IMR-90 (cell line): ENCODE measurements at regions not wholly inside any gene's neighbourhood (a gene's known extent, or its start where the extent isn't known, plus 50 kb on each side); places are given as distances from the start of the nearest gene placed in this dataset.

Experiments used
- ATAC-seq: fragments of 200-7000 bp; cut with Tn5 transposase; 2 replicates; pipeline ENCODE4 v1.9.1; 2020; ENCODE audit warnings: low read depth, mild to moderate bottlenecking, moderate library complexity
- BruUV-seq: library from RNA; stranded (reverse); fragments of 400-500 nt; replicated peaks from 2 replicates; lab custom pipeline; 2021; lab: Mats Ljungman, UMichigan
- CTCF ChIA-PET: fragments of 300-600 bp; formaldehyde crosslinking; extraction: SDS; loops from one replicate; lab custom pipeline; 2021; ENCODE audit warnings: antibody characterized with exemption; lab: Yijun Ruan, JAX
- POLR2A ChIA-PET: fragments of 300-600 bp; sonication (Branson Sonifier 250); formaldehyde crosslinking; loops from one replicate; lab custom pipeline; 2022; ENCODE audit warnings: antibody characterized with exemption; ENCODE audit not compliant: unreplicated experiment; lab: Charles Lee
- DNase-seq: peaks from one replicate; pipeline ENCODE4 v3.0.0; 2013
- H2AFZ ChIP-seq: replicated peaks from 2 replicates; pipeline ENCODE3; 2013; ENCODE audit warnings: low read length, mild to moderate bottlenecking; ENCODE audit not compliant: poor library complexity
- H2AK5ac ChIP-seq: 2 replicates; pipeline ENCODE4 v1.6.1; 2013; ENCODE audit warnings: low read depth, low read length, inconsistent platforms
- H2AK9ac ChIP-seq: replicated peaks from 2 replicates; pipeline ENCODE3; 2013; ENCODE audit warnings: mild to moderate bottlenecking, low read depth, low read length, moderate library complexity; ENCODE audit not compliant: poor library complexity
- H2BK120ac ChIP-seq: 2 replicates; pipeline ENCODE4 v1.6.1; 2013; ENCODE audit warnings: low read depth, low read length, inconsistent platforms
- H2BK15ac ChIP-seq: 3 replicates; pipeline ENCODE4 v1.6.1; 2013; ENCODE audit warnings: low read depth, low read length, inconsistent platforms
- H2BK20ac ChIP-seq: 2 replicates; pipeline ENCODE4 v1.6.1; 2013; ENCODE audit warnings: low read depth, mild to moderate bottlenecking, inconsistent platforms, low read length, moderate library complexity
- H2BK5ac ChIP-seq: 2 replicates; pipeline ENCODE4 v1.6.1; 2013; ENCODE audit warnings: mild to moderate bottlenecking, low read depth, low read length, inconsistent platforms; ENCODE audit not compliant: poor library complexity, severe bottlenecking
- H3K14ac ChIP-seq: replicated peaks from 2 replicates; pipeline ENCODE4 v1.6.1; 2013; ENCODE audit warnings: low read depth, low read length, inconsistent platforms
- H3K18ac ChIP-seq: 2 replicates; pipeline ENCODE4 v1.6.1; 2013; ENCODE audit warnings: low read depth, low read length, control low read depth
- H3K23ac ChIP-seq: 2 replicates; pipeline ENCODE4 v1.6.1; 2013; ENCODE audit warnings: low read depth, low read length, inconsistent platforms
- H3K27ac ChIP-seq: 2 replicates; pipeline ENCODE4 v1.5.1; 2013; ENCODE audit warnings: mild to moderate bottlenecking, control low read depth, low read length; ENCODE audit not compliant: insufficient read depth
- H3K27me3 ChIP-seq: 2 replicates; pipeline ENCODE4 v1.6.1; 2013; ENCODE audit warnings: low read length; ENCODE audit not compliant: control insufficient read depth, insufficient read depth
- H3K36me3 ChIP-seq: 2 replicates; pipeline ENCODE4 v1.6.1; 2013; ENCODE audit warnings: low read length, mixed read lengths; ENCODE audit not compliant: control insufficient read depth, insufficient read depth
- H3K4ac ChIP-seq: 2 replicates; pipeline ENCODE4 v1.6.1; 2013; ENCODE audit warnings: low read depth, low read length, inconsistent platforms
- H3K4me1 ChIP-seq: 2 replicates; pipeline ENCODE4 v1.6.1; 2013; ENCODE audit warnings: low read length, mixed read lengths; ENCODE audit not compliant: control insufficient read depth, insufficient read depth
- H3K4me2 ChIP-seq: 2 replicates; pipeline ENCODE4 v1.6.1; 2013; ENCODE audit warnings: low read depth, mild to moderate bottlenecking, control low read depth, low read length, moderate library complexity
- H3K4me3 ChIP-seq: 2 replicates; pipeline ENCODE4 v1.5.1; 2013; ENCODE audit warnings: low read depth, mild to moderate bottlenecking, control low read depth, low read length, moderate library complexity; ENCODE audit not compliant: insufficient read depth
- H3K56ac ChIP-seq: 2 replicates; pipeline ENCODE4 v1.6.1; 2013; ENCODE audit warnings: low read length, inconsistent platforms; ENCODE audit not compliant: insufficient read depth; ENCODE audit errors: extremely low read depth
- H3K79me1 ChIP-seq, 2 experiments: 2 replicates each; pipeline ENCODE4 v1.6.1; 2013; ENCODE audit warnings: low read length in 2 of 2, inconsistent platforms in 1 of 2, low read depth in 1 of 2
- H3K9ac ChIP-seq: 2 replicates; pipeline ENCODE4 v1.6.1; 2013; ENCODE audit warnings: low read depth, low read length, control low read depth
- H3K9me1 ChIP-seq: 2 replicates; pipeline ENCODE4 v1.6.1; 2013; ENCODE audit warnings: low read length, inconsistent platforms; ENCODE audit not compliant: insufficient read depth
- H3K9me3 ChIP-seq: 2 replicates; pipeline ENCODE4 v1.6.1; 2013; ENCODE audit warnings: low read length; ENCODE audit not compliant: control insufficient read depth, insufficient read depth
- H4K20me1 ChIP-seq: 2 replicates; pipeline ENCODE4 v1.6.1; 2013; ENCODE audit warnings: low read length, inconsistent platforms; ENCODE audit not compliant: insufficient read depth
- H4K5ac ChIP-seq: 2 replicates; pipeline ENCODE4 v1.6.1; 2013; ENCODE audit warnings: mild to moderate bottlenecking, low read depth, low read length, control low read depth
- H4K8ac ChIP-seq, 2 experiments: 2 replicates each; pipeline ENCODE4 v1.6.1; 2013; ENCODE audit warnings: low read depth in 2 of 2, low read length in 2 of 2, control low read depth in 1 of 2, inconsistent platforms in 1 of 2
- H4K91ac ChIP-seq: 2 replicates; pipeline ENCODE4 v1.6.1; 2013; ENCODE audit warnings: low read depth, low read length, inconsistent platforms; ENCODE audit not compliant: insufficient read depth
- BHLHE40 ChIP-seq: fragments of 150-350 bp; IDR thresholded peaks from 2 replicates; pipeline ENCODE4 v1.6.1; 2016; ENCODE audit warnings: mild to moderate bottlenecking, low read depth, low read length
- CEBPB ChIP-seq: IDR thresholded peaks from 2 replicates; pipeline ENCODE4 v1.6.1; 2012; ENCODE audit warnings: low read depth, low read length, improper control_type of control experiment
- CHD1 ChIP-seq: IDR thresholded peaks from 2 replicates; pipeline ENCODE4 v1.6.1; 2012; ENCODE audit warnings: low read depth, low read length, improper control_type of control experiment
- CTCF ChIP-seq: conservative IDR thresholded peaks from 2 replicates; pipeline ENCODE4 v1.5.1; 2012; ENCODE audit warnings: mild to moderate bottlenecking, low read depth, low read length, improper control_type of control experiment
- FOS ChIP-seq: fragments of 150-350 bp; IDR thresholded peaks from 2 replicates; pipeline ENCODE4 v1.6.1; 2016; ENCODE audit warnings: low read depth, low read length
- MAFK ChIP-seq: IDR thresholded peaks from 2 replicates; pipeline ENCODE4 v1.6.1; 2012; ENCODE audit warnings: low read depth, low read length, improper control_type of control experiment
- MAZ ChIP-seq: IDR thresholded peaks from 2 replicates; pipeline ENCODE4 v1.6.1; 2012; ENCODE audit warnings: low read depth, mild to moderate bottlenecking, low read length, improper control_type of control experiment, moderate library complexity, borderline replicate concordance
- MXI1 ChIP-seq: IDR thresholded peaks from 2 replicates; pipeline ENCODE4 v1.6.1; 2012; ENCODE audit warnings: low read depth, mild to moderate bottlenecking, low read length, moderate library complexity, borderline replicate concordance
- NFE2L2 ChIP-seq: fragments of 150-350 bp; IDR thresholded peaks from 2 replicates; pipeline ENCODE4 v1.6.1; 2016; ENCODE audit warnings: low read depth, mild to moderate bottlenecking, low read length
- POLR2A ChIP-seq: IDR thresholded peaks from 2 replicates; pipeline ENCODE4 v1.6.1; 2012; ENCODE audit warnings: mild to moderate bottlenecking, low read depth, low read length
- RAD21 ChIP-seq: IDR thresholded peaks from 2 replicates; pipeline ENCODE4 v1.6.1; 2012; ENCODE audit warnings: low read length, improper control_type of control experiment
- RCOR1 ChIP-seq: IDR thresholded peaks from 2 replicates; pipeline ENCODE4 v1.6.1; 2012; ENCODE audit warnings: mild to moderate bottlenecking, low read length, improper control_type of control experiment; ENCODE audit not compliant: insufficient replicate concordance
- RFX5 ChIP-seq: IDR thresholded peaks from 2 replicates; pipeline ENCODE4 v1.8.0; 2012; ENCODE audit warnings: low read depth, mild to moderate bottlenecking, low read length, moderate library complexity
- SMC3 ChIP-seq: fragments of 150-350 bp; IDR thresholded peaks from 2 replicates; pipeline ENCODE4 v1.6.1; 2016; ENCODE audit warnings: low read depth, mild to moderate bottlenecking, antibody characterized with exemption, low read length, moderate library complexity
- USF2 ChIP-seq: fragments of 150-350 bp; IDR thresholded peaks from 2 replicates; pipeline ENCODE4 v1.6.1; 2017; ENCODE audit warnings: mild to moderate bottlenecking, antibody characterized with exemption, low read length, low read depth
- WGBS, 2 experiments: methylation state at CpG; one replicate each; pipeline versions ENCODE4 v1.1.5 to v1.1.7; 2013; ENCODE audit warnings: missing lambda C conversion rate in 2 of 2; ENCODE audit not compliant: insufficient read length in 1 of 2; ENCODE audit errors: extremely low coverage in 2 of 2; 5-methylcytosine and 5-hydroxymethylcytosine counted together
- dilution Hi-C: fragments of 300-500 bp; cut with HindIII; formaldehyde crosslinking; loops from one replicate; pipeline ENCODE4 v1.14.3; 2018; ENCODE audit warnings: low sequenced_read_pairs; ENCODE audit not compliant: unreplicated experiment
- in situ Hi-C: fragments of 300-500 bp; cut with MboI; formaldehyde crosslinking; loops from 3 replicates; pipeline ENCODE4 v1.14.3; 2019; ENCODE audit warnings: low sequenced_read_pairs, inconsistent platforms, mixed read lengths
- intact Hi-C: fragments of 100-400 bp; cut with micrococcal nuclease; formaldehyde crosslinking; loops from 2 replicates; pipeline ENCODE4 v1.10.0; 2022

- Histone ChIP-seq H2AFZ (no peak overlapping the region), H3K9me1 (no peaks in the 10 kb centered on the region), H3K14ac (no peak overlapping the region), H3K79me1 (no peaks in the 10 kb centered on the region), H3K4ac (no peak overlapping the region), H2BK5ac (no peak overlapping the region), H2AK9ac (no peak overlapping the region), H3K56ac (no peak overlapping the region), H4K20me1 (no peaks in the 10 kb centered on the region), H3K36me3 (no peaks in the 10 kb centered on the region), H3K23ac (no peak overlapping the region), H3K18ac (no peak overlapping the region), H4K91ac (no peak overlapping the region), H2BK120ac (no peak overlapping the region), H3K4me3 (no peak overlapping the region), H2AK5ac (no peak overlapping the region), H4K8ac (no peak overlapping the region), H2BK20ac (no peak overlapping the region), H3K4me2 (no peak overlapping the region), H2BK15ac (no peak overlapping the region), H3K27ac (no peak overlapping the region), H4K5ac (no peak overlapping the region), H3K9ac (no peak overlapping the region), H3K27me3 (no peaks in the 10 kb centered on the region; the same call in 1 of the 2 replicates), H3K4me1 (no peaks in the 10 kb centered on the region), H3K9me3 (no peaks in the 10 kb centered on the region)
- ATAC-seq (no peak), DNase-seq (no peak)
- TF ChIP-seq MXI1 (no peak), RAD21 (no peak), SMC3 (no peak), NFE2L2 (no peak), CEBPB (no peak), USF2 (no peak), CHD1 (no peak), CTCF (no peak), RCOR1 (no peak), MAFK (no peak), BHLHE40 (no peak), POLR2A (no peak), FOS (no peak), MAZ (no peak), RFX5 (no peak)
- in situ Hi-C loops: no loop called here
- dilution Hi-C loops: no loop called here
- POLR2A ChIA-PET: no interaction called here
- intact Hi-C loops: no loop called here
- CTCF ChIA-PET: no interaction called here
- BruUV-seq: no TSS peak
- WGBS, 2 experiments: no CpG with 5 or more reads among the region's 4 CpGs
These were observed 115.7 kb upstream of the IRX3 start for GRCh38 chr16:54402270-54402669.
